NCI-H526 treated with DMSO at 0.1 percent for 48 hours (cell line): ENCODE measurements at regions not wholly inside any gene's neighbourhood (a gene's known extent, or its start where the extent isn't known, plus 50 kb on each side); places are given as distances from the start of the nearest gene placed in this dataset.

Source experiments
- DNase-seq: peaks from one replicate; lab custom pipeline; 2025; lab: John Stamatoyannopoulos, UW

- no peak for DNase-seq
These were observed 50.0 kb upstream of the SYNPR start for GRCh38 chr3:63228087-63228486.
